ENCODE measurements at regions not wholly inside any gene's neighbourhood (a gene's known extent, or its start where the extent isn't known, plus 50 kb on each side); places are given as distances from the start of the nearest gene placed in this dataset.
"Not testable (repeated sequence)": the region's sequence is repeated elsewhere in the genome, so short reads cannot be mapped to it uniquely, and the experiment has no call there.

GRCh38 chr2:142827170-142827569, 50.3 kb upstream of the KYNU start:
- DNase-seq (ENCODE audit: low spot score in 2 of 2): no peak
- FAIRE-seq: no peak

DNA sequence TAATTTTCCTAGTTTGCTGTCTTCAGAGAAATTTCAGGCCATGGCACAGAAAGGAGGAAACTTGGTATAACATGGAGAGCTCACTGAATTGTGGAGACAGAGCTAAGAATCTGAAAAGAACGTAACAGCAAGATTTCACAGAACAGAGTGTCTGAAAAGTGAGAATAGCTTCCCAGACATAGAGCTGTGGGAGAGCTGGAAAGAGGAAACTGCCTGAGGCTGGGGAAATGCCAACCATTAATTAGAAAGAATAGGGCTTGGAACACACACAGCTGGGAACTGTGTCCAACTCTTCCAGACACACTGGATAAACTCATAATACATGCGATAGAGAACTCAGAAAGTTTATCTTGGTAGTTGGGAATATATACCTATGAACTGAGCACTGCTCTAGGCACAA, 51.6 kb upstream of the KYNU start:
- FAIRE-seq (no peak), DNase-seq (ENCODE audit: low spot score in 2 of 2) (no peak)

- no peak for DNase-seq (ENCODE audit: low spot score in 2 of 2)
- no peak for FAIRE-seq
Measured at GRCh38 chr2:142824756-142825155, 52.7 kb upstream of the KYNU start.

DNA sequence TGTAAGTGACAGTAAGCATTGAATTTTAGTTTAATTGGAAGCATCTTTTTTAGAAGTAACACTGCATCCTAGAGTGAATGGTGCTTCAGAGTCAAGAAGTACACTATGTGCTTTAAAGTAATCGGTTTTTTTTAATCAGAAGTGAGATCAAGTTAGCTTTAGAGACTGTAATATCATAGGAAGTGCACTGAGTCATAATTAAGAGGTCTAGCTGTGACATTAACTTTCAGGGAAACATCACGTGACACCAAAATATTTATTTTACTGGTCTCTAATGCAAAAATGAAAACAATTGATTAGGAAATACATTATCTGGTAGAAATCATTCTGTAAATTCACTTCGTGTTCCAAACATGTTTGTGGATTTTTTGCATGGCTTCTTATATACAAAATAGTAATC, 55.3 kb upstream of the KYNU start:
- no peak for FAIRE-seq
- DNase-seq (ENCODE audit: low spot score in 2 of 2): no peak

- FAIRE-seq (no peak), DNase-seq (ENCODE audit: low spot score in 2 of 2) (no peak)
Measured at GRCh38 chr2:142819411-142819810, 58.1 kb upstream of the KYNU start.

DNA sequence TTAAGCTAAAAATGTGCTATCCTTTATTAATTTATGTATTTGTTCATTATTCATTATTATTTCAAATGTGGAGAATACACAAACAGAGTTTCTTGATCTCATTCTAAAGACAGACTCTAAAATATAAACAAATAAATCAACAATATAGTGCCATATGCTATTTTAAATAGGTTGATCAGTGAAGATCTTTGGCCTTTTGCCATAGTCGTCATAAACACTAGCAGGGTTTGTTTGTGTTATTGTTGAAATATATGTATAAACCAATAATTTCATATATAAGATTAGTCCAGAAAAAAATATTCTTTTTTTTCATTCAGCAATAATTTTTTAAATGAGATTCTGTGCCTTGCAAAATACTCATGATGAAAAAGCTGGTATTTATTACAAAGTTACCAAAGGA, 62.1 kb upstream of the KYNU start:
- FAIRE-seq (no peak), DNase-seq (ENCODE audit: low spot score in 2 of 2) (no peak)

DNA sequence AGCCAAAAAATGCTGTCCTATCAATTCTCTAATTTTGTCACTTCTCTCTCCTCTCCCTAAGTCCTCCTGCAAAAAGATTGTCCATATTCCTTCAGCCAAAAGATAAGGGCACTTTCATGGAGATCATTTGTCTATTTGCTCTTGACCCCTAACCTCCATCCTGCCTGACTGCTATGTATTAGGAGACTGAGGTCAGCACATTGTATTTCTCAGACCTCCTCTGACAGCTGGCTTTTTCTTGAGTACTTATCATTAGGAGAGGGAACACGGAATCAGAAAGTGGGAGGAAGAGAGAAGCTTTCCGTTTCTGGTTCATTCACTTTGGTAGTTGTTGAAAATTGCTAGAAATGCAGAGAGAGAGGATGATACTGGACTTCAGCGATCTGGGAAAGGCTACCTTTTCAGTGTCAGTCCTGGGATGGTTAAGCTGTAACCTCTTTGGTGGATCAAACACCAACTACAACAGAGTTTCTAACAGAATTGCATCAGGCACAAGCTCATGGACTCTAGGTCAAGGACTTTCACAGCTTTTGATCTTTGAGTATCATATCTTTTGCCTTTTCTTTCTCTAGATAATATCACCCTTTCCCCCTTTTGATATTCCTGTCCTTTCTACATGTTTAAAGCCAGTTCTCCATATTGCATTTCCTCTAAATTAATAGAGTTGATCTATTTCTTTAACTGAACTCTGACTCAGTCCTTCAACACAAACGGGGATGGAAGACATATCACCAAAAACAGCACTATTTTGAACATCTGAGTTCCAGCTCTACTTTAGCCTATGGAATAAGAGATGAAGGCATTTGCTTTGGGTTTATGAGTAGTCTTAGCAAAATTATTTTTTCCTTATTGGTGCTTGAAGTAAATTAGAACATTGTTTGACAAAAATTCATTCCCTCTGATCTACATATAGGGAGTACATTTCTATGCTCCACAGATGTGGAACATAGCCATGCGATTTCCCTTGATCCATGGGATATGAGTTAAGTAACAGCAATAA, 63.3 kb upstream of the KYNU start:
- DNase-seq (ENCODE audit: low spot score in 2 of 2): no peak
- FAIRE-seq: no peak

DNA sequence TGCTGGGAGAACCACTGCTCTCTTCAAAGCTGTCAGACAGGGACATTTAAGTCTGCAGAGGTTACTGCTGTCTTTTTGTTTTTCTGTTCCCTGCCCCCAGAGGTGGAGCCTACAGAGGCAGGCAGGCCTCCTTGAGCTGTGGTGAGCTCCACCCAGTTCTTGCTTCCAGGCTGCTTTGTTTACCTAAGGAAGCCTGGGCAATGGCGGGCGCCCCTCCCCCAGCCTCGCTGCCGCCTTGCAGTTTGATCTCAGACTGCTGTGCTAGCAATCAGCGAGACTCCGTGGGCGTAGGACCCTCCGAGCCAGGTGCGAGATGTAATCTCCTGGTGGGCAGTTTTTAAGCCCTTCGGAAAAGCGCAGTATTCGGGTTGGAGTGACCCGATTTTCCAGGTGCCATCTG, 65.8 kb upstream of the KYNU start:
- not testable (repeated sequence) for DNase-seq (ENCODE audit: low spot score in 2 of 2); FAIRE-seq

DNA sequence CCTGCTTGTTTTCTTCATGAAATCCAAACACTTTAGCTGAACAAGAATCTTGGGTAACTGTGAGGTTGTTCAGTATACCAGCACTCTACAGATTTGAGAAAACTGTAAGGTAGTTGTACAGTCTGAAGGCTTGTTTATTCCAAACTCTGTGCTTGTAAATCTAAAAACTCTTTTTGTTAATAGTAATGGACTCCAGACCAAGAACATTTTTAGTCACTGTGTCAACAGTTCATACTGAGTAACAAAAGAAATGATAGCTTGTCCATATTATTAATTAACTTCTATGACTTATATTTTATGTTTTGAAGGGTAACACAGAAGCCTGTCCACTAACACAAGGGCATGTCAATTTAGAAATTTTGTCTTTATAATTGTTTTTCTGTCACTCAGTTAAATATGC, 72.2 kb upstream of the KYNU start:
- DNase-seq (ENCODE audit: low spot score in 2 of 2): no peak
- FAIRE-seq: no peak

- DNase-seq (ENCODE audit: low spot score in 2 of 2) (no peak), FAIRE-seq (no peak)
Measured at GRCh38 chr2:142803158-142803557, 74.3 kb upstream of the KYNU start.

GRCh38 chr2:142796588-142796987, 80.9 kb upstream of the KYNU start:
- no peak for FAIRE-seq
- no peak for DNase-seq (ENCODE audit: low spot score in 2 of 2)

DNA sequence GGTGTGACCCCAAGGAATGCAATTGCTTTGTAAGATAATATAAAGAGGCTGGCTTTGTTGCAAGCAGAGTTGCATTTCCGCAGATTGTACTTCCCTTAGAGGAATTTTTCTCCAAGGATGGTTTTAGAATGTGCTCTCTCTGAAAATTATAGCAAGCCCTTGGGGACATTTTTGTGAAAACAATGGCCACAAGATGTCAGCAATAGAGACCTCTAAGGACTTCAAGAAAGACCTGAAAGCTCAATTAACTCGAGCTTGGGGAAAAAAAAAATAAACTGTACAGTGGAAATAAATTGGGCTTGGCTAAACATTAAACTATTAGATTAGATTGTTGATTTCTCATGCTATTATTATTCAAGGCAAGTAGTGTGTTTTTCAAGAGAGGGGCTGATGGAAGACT, 81.3 kb upstream of the KYNU start:
- FAIRE-seq: no peak
- DNase-seq (ENCODE audit: low spot score in 2 of 2): no peak

DNA sequence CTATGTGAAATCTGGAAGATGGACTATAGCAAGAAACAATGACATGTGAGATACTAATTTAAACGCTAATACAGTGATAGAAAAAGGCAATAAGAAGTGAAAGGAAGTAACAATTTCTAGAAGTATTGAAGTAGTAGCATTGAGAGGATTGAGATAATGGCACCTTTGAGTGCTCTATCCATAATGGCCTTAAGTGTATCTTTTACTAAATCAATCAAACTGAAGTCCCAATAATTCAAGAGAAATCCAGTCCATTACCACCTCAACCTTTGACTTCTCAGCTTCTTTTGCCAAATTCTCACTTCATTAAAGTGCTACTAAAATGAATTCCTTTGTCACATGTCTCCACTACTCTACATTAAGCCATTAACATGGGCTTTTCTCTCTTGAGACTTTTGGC, 82.6 kb upstream of the KYNU start:
- FAIRE-seq: no peak
- DNase-seq (ENCODE audit: low spot score in 2 of 2): no peak

- not testable (repeated sequence) for DNase-seq (ENCODE audit: low spot score in 2 of 2); FAIRE-seq
Measured at GRCh38 chr2:142792328-142792727, 85.1 kb upstream of the KYNU start.

- FAIRE-seq: no peak
Measured at GRCh38 chr2:142791335-142791734, 86.1 kb upstream of the KYNU start.

DNA sequence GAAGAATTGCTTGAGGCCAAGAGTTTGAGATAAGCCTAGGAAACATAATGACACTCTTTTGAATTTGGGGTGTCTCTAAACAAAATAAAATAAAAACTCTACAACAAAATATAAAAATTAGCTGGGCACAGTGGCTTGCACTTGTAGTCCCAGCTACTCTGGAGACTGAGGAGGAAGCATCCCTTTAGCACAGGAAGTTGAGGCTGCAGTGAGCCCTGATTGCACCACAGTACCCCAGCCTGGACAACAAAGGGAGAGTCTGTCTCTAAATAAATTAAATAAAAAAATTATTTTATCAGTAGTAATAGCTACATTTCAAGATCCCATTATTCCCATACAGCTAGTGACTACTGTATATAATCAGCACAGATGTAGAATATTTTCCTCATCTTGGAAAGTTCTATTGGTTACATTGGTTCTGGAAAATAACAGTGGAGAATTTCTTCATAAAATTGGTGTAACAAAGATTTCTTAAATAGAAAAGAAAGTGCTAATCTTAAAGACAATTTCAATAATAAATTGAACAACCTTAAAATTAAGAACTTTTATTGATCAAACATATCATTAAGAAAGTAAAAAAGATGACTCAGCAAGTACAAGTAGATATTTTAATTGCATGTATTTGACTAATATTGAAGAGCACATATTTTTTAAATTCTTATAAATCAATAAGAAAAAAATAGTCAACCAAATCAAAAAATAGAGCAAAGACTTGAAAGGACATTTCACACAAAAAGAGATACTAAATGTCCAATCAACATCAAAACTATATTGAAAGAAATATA, 90.4 kb upstream of the KYNU start:
- FAIRE-seq (peak; percentile 89), DNase-seq (ENCODE audit: low spot score in 2 of 2) (no peak)

More at GRCh38 chr2:142791335-142791734, 86.1 kb upstream of the KYNU start:
- DNase-seq (ENCODE audit: low spot score in 2 of 2): no peak

- no peak for DNase-seq (ENCODE audit: low spot score in 2 of 2)
- no peak for FAIRE-seq
Measured at GRCh38 chr2:142782942-142783443, 94.5 kb upstream of the KYNU start.

GRCh38 chr2:142781146-142781545, 96.3 kb upstream of the KYNU start:
- no peak for DNase-seq (ENCODE audit: low spot score in 2 of 2)
- FAIRE-seq: no peak

GRCh38 chr2:142778289-142778688, 99.2 kb upstream of the KYNU start:
- FAIRE-seq (no peak), DNase-seq (ENCODE audit: low spot score in 2 of 2) (no peak)

DNA sequence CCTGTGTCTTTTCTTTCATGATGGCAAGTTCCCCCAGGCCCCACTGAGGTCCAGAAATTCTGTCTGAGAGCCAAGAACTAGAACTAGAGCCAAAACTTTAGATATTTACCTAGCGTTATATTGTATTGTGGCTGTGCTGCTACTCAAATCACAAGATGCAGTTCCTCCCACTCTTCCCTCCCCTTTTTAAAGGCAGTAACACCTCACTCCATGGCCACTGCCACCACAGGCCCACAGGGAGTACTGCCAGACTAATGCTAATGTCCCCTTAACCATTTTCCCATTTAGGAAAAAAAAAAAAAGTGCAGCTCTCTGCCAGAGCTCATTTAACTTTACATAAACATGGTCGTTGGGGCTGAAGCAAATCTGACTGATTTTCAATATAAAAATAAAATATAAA, 99.7 kb upstream of the KYNU start:
- DNase-seq (ENCODE audit: low spot score in 2 of 2): no peak
- no peak for FAIRE-seq

GRCh38 chr2:142769761-142770160, 107.7 kb upstream of the KYNU start:
- no peak for FAIRE-seq

More at GRCh38 chr2:142769761-142770160, 107.7 kb upstream of the KYNU start:
- no peak for DNase-seq (ENCODE audit: low spot score in 2 of 2)

Data from frontal cortex (tissue), 3 donors.